ENCODE measurements at regions not wholly inside any gene's neighbourhood (a gene's known extent, or its start where the extent isn't known, plus 50 kb on each side); places are given as distances from the start of the nearest gene placed in this dataset.

GRCh38 chr11:70710601-70711000, 312.3 kb downstream of the CTTN start:
- Histone ChIP-seq H3K4me2 (ENCODE audit: low read length) (no peak overlapping the region), H3K79me2 (ENCODE audit: insufficient read depth, low read length) (no peaks in the 10 kb centered on the region), H3K9ac (ENCODE audit: low read length) (no peak overlapping the region), H3K27ac (ENCODE audit: low read depth, low read length) (no peak overlapping the region), H2AFZ (ENCODE audit: low read depth, low read length) (no peak overlapping the region), H3K27me3 (ENCODE audit: insufficient read depth, low read length) (peaks cover 27% of the 10 kb centered on the region), H3K36me3 (ENCODE audit: insufficient read depth, low read length) (no peaks in the 10 kb centered on the region), H3K4me1 (ENCODE audit: insufficient read depth, low read length) (no peaks in the 10 kb centered on the region), H3K4me3 (ENCODE audit: insufficient read depth, low read depth, low read length) (no peak overlapping the region), H3K9me3 (ENCODE audit: insufficient read depth, low read depth, low read length) (no peaks in the 10 kb centered on the region), H4K20me1 (ENCODE audit: insufficient read depth, low read length) (no peaks in the 10 kb centered on the region)
- H3K4me1 Mint-ChIP-seq (ENCODE audit: low read depth, unreplicated experiment): no peaks in the 10 kb centered on the region
- H3K9me3 Mint-ChIP-seq (ENCODE audit: unreplicated experiment): no peaks in the 10 kb centered on the region
- peaks cover 72% of the 10 kb centered on the region for H3K27me3 Mint-ChIP-seq (ENCODE audit: low read depth, unreplicated experiment)
- TF ChIP-seq CTCF (IDR thresholded peaks at IDR 0.05; ENCODE audit: insufficient read depth, low read depth, low read length) (no peak), EZH2 (IDR thresholded peaks at IDR 0.05; ENCODE audit: insufficient read depth, low read length) (no peak)
- FAIRE-seq (no peak), DNase-seq (ENCODE audit: low read depth) (no peak)
- no peak overlapping the region for H3K4me3 Mint-ChIP-seq (ENCODE audit: unreplicated experiment)
- no peaks in the 10 kb centered on the region for H3K36me3 Mint-ChIP-seq (ENCODE audit: low read depth, unreplicated experiment)
- H3K27ac Mint-ChIP-seq (ENCODE audit: unreplicated experiment): no peak overlapping the region

- no peak for FAIRE-seq
- no peaks in the 10 kb centered on the region for H3K9me3 ChIP-seq (ENCODE audit: insufficient read depth, low read depth, low read length)
Observed at GRCh38 chr11:70711095-70711910, 313.0 kb downstream of the CTTN start.

More at GRCh38 chr11:70711095-70711910, 313.0 kb downstream of the CTTN start:
- H3K4me1 ChIP-seq (ENCODE audit: insufficient read depth, low read length): no peaks in the 10 kb centered on the region
- no peak overlapping the region for H3K27ac ChIP-seq (ENCODE audit: low read depth, low read length)
- H3K9me3 Mint-ChIP-seq (ENCODE audit: unreplicated experiment): no peaks in the 10 kb centered on the region
- H3K27me3 Mint-ChIP-seq (ENCODE audit: low read depth, unreplicated experiment): peaks cover 72% of the 10 kb centered on the region
- no peaks in the 10 kb centered on the region for H3K4me1 Mint-ChIP-seq (ENCODE audit: low read depth, unreplicated experiment)
- H2AFZ ChIP-seq (ENCODE audit: low read depth, low read length): no peak overlapping the region
- no peak overlapping the region for H3K27ac Mint-ChIP-seq (ENCODE audit: unreplicated experiment)
- H3K79me2 ChIP-seq (ENCODE audit: insufficient read depth, low read length): no peaks in the 10 kb centered on the region
- H3K9ac ChIP-seq (ENCODE audit: low read length): no peak overlapping the region
- no peaks in the 10 kb centered on the region for H3K36me3 Mint-ChIP-seq (ENCODE audit: low read depth, unreplicated experiment)
- no peaks in the 10 kb centered on the region for H4K20me1 ChIP-seq (ENCODE audit: insufficient read depth, low read length)
- peaks cover 28% of the 10 kb centered on the region for H3K27me3 ChIP-seq (ENCODE audit: insufficient read depth, low read length)
- no peak overlapping the region for H3K4me3 Mint-ChIP-seq (ENCODE audit: unreplicated experiment)
- no peak for TF ChIP-seq CTCF (IDR thresholded peaks at IDR 0.05; ENCODE audit: insufficient read depth, low read depth, low read length)
- peak; percentile 18 for TF ChIP-seq EZH2 (IDR thresholded peaks at IDR 0.05; ENCODE audit: insufficient read depth, low read length)
- H3K4me3 ChIP-seq (ENCODE audit: insufficient read depth, low read depth, low read length): no peak overlapping the region
- no peak for DNase-seq (ENCODE audit: low read depth)
- H3K4me2 ChIP-seq (ENCODE audit: low read length): no peak overlapping the region
- no peaks in the 10 kb centered on the region for H3K36me3 ChIP-seq (ENCODE audit: insufficient read depth, low read length)
